ENCODE measurements at regions not wholly inside any gene's neighbourhood (a gene's known extent, or its start where the extent isn't known, plus 50 kb on each side); places are given as distances from the start of the nearest gene placed in this dataset.

DNA sequence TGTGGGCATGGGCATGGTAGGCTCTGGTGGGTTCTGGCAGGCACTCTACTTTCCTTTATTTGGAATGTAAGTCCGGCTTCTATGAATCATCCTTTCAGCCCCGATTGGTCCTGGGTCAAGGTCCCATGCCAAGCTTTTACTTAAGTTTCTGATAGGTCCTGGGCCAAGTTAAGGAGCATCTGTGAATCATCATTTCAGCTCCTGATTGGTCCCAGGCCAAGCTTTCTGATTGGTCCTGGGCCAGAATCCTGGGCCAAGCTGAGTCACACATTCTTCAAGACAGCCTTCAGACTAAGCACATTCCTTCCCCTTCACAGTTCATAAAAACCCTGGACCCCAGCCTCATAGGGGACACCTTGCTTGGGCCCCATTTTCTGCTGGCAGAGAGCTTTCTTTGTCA, 231.0 kb upstream of the EYS start:
- H3K27ac ChIP-seq: no peak overlapping the region
- no peak overlapping the region for H3K4me3 ChIP-seq
- TF ChIP-seq POLR2A (IDR thresholded peaks at IDR 0.05) (no peak), POLR2AphosphoS5 (IDR thresholded peaks at IDR 0.05; ENCODE audit: insufficient read depth in 1 of 2, low read depth in 1 of 2) (no peak)
- no peaks in the 10 kb centered on the region for H3K9me3 ChIP-seq
- H3K4me1 ChIP-seq: no peaks in the 10 kb centered on the region
- no peaks in the 10 kb centered on the region for H3K27me3 ChIP-seq
- intact Hi-C loops (cut with DNase I): no loop called here
- H3K36me3 ChIP-seq: no peaks in the 10 kb centered on the region
- DNase-seq (ENCODE audit: extremely low spot score in 2 of 2): no peak

DNA sequence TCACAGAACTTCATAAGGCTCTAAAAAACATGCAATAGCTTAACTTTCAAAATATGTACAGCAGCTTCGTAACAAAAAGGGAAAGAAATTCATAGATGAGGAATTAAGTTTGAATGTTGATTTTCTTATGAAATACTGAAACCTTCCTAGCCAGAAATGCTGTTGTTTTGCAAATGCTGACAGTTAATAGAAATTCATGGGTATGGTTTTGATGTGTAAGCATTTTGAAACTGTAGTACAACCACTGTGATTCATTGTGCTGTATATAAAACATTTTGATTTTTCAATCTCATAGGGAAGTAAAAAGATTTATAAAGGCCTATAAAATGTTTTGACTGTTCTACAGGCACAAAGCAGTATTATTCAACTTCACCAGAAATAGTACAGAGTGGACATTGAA, 228.4 kb upstream of the EYS start:
- intact Hi-C loops (cut with DNase I): no loop called here

DNA sequence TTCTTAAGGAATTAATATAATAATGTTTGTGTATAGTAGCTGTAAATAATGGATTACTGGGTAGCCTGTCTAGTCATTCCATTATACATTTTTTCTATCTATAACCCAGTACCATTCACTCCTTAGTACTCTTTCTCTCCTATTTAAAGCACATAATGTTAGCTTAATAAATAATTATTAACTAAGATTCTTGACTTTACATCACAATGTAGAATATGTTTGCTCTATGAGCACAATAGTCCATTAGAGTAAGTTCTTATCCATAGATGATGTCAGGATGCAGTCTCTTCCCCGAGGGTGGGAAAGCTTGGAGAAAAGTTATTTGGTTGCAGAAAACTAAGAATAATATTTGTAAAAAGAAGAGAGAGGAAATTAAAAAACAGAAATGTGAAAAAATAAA, 226.4 kb upstream of the EYS start:
- Histone ChIP-seq H3K36me3 (no peaks in the 10 kb centered on the region), H3K4me1 (no peaks in the 10 kb centered on the region), H3K4me3 (no peak overlapping the region), H3K9me3 (no peaks in the 10 kb centered on the region), H3K27ac (no peak overlapping the region), H3K27me3 (no peaks in the 10 kb centered on the region)
- DNase-seq (ENCODE audit: extremely low spot score in 2 of 2): no peak
- TF ChIP-seq POLR2A (IDR thresholded peaks at IDR 0.05) (no peak), POLR2AphosphoS5 (IDR thresholded peaks at IDR 0.05; ENCODE audit: insufficient read depth in 1 of 2, low read depth in 1 of 2) (no peak)
- TF ChIP-seq, protein P1, sequence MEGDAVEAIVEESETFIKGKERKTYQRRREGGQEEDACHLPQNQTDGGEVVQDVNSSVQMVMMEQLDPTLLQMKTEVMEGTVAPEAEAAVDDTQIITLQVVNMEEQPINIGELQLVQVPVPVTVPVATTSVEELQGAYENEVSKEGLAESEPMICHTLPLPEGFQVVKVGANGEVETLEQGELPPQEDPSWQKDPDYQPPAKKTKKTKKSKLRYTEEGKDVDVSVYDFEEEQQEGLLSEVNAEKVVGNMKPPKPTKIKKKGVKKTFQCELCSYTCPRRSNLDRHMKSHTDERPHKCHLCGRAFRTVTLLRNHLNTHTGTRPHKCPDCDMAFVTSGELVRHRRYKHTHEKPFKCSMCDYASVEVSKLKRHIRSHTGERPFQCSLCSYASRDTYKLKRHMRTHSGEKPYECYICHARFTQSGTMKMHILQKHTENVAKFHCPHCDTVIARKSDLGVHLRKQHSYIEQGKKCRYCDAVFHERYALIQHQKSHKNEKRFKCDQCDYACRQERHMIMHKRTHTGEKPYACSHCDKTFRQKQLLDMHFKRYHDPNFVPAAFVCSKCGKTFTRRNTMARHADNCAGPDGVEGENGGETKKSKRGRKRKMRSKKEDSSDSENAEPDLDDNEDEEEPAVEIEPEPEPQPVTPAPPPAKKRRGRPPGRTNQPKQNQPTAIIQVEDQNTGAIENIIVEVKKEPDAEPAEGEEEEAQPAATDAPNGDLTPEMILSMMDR (IDR thresholded peaks at IDR 0.05): no peak
- intact Hi-C loops (cut with DNase I): no loop called here

More for the DNA sequence above, 228.4 kb upstream of the EYS start:
- Histone ChIP-seq H3K9me3 (no peaks in the 10 kb centered on the region), H3K27ac (no peak overlapping the region), H3K36me3 (no peaks in the 10 kb centered on the region), H3K27me3 (no peaks in the 10 kb centered on the region), H3K4me3 (no peak overlapping the region), H3K4me1 (no peaks in the 10 kb centered on the region)
- no peak for DNase-seq (ENCODE audit: extremely low spot score in 2 of 2)
- TF ChIP-seq, protein P1 (IDR thresholded peaks at IDR 0.05): no peak
- TF ChIP-seq POLR2AphosphoS5 (IDR thresholded peaks at IDR 0.05; ENCODE audit: insufficient read depth in 1 of 2, low read depth in 1 of 2): no peak
- TF ChIP-seq POLR2A (IDR thresholded peaks at IDR 0.05): no peak

DNA sequence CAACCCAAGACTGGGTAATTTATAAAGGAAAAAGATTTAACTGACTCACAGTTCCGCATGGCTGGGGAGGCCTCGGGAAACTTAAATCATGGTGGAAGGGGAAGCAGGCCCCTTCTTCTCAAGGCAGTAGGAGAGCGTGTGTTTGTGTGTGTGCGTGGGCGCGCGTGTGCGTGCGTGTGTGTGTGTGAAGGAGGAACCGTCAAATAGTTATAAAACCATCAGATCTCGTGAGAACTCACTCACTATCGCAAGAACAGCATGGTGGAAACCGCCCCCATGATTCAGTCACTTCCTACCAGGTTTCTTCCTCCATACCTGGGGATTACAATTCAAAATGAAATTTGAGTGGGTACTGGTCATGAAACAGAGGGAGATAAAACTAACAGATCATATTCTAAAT, 220.1 kb upstream of the EYS start:
- Histone ChIP-seq H3K4me1 (no peaks in the 10 kb centered on the region), H3K9me3 (no peaks in the 10 kb centered on the region), H3K4me3 (no peak overlapping the region), H3K27me3 (no peaks in the 10 kb centered on the region), H3K27ac (no peak overlapping the region), H3K36me3 (no peaks in the 10 kb centered on the region)
- intact Hi-C loops (cut with DNase I): no loop called here
- DNase-seq (ENCODE audit: extremely low spot score in 2 of 2): no peak
- no peak for TF ChIP-seq POLR2AphosphoS5 (IDR thresholded peaks at IDR 0.05; ENCODE audit: insufficient read depth in 1 of 2, low read depth in 1 of 2)
- TF ChIP-seq, protein P1 (IDR thresholded peaks at IDR 0.05): no peak
- no peak for TF ChIP-seq POLR2A (IDR thresholded peaks at IDR 0.05)

DNA sequence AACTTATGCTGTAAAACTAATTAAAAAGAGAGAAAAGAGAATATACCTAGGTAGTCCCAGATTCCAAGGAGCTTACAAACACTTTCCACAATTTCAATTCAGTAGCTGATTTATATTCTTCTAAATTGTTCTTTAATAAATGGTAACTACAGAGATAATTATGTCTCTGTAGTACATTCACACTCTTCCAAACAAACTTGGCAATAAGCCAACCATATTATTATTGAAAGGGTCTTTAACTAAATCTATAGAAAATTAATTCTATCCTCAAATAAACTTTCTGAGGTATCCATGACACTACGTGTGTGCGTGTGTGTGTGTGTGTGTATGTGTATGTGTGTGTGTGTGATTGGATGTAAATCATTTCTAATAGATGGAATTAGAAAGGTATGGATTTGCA, 217.4 kb upstream of the EYS start:
- intact Hi-C loops (cut with DNase I): no loop called here
- Histone ChIP-seq H3K36me3 (no peaks in the 10 kb centered on the region), H3K4me3 (no peak overlapping the region), H3K4me1 (no peaks in the 10 kb centered on the region), H3K9me3 (no peaks in the 10 kb centered on the region), H3K27me3 (no peaks in the 10 kb centered on the region), H3K27ac (no peak overlapping the region)
- TF ChIP-seq POLR2A (IDR thresholded peaks at IDR 0.05) (no peak), POLR2AphosphoS5 (IDR thresholded peaks at IDR 0.05; ENCODE audit: insufficient read depth in 1 of 2, low read depth in 1 of 2) (no peak)
- TF ChIP-seq, protein P1 (IDR thresholded peaks at IDR 0.05): no peak
- no peak for DNase-seq (ENCODE audit: extremely low spot score in 2 of 2)

DNA sequence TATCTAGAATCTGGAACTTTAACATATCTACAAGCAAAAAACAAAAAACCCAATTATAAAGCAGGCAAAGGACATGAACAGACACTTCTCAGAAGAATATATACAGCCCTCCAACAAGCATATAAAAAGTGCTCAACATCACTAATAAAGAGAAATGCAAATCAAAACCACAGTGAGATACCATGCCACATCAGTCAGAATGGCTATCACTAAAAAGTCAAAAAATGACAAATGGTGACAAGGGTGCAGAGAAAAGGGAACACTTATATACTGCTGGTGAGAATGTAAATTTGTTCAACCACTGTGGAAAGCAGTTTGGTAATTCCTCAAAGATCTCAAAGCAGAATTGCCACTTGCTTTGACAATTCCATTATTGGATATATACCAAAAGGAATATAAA, 215.0 kb upstream of the EYS start:
- H3K4me1 ChIP-seq: no peaks in the 10 kb centered on the region
- no peak overlapping the region for H3K27ac ChIP-seq
- no peak for DNase-seq (ENCODE audit: extremely low spot score in 2 of 2)
- no peaks in the 10 kb centered on the region for H3K27me3 ChIP-seq
- intact Hi-C loops (cut with DNase I): no loop called here
- TF ChIP-seq, protein P1 (IDR thresholded peaks at IDR 0.05): no peak
- no peak for TF ChIP-seq POLR2A (IDR thresholded peaks at IDR 0.05)
- TF ChIP-seq POLR2AphosphoS5 (IDR thresholded peaks at IDR 0.05; ENCODE audit: insufficient read depth in 1 of 2, low read depth in 1 of 2): no peak
- no peaks in the 10 kb centered on the region for H3K9me3 ChIP-seq
- H3K36me3 ChIP-seq: no peaks in the 10 kb centered on the region
- H3K4me3 ChIP-seq: no peak overlapping the region

Measured in vagina (tissue), 2 donors.